Activated CD8-positive, alpha-beta T cell treated with anti-CD3 and anti-CD28 coated beads, Interleukin-2, amount 10 ng/mL, durations not matched to agents 7 days and 5 days (primary cell): ENCODE measurements at regions not wholly inside any gene's neighbourhood (a gene's known extent, or its start where the extent isn't known, plus 50 kb on each side); places are given as distances from the start of the nearest gene placed in this dataset.

Experiments
- ATAC-seq: fragments of 150-1000 bp; cut with Tn5 transposase; one replicate; pipeline ENCODE4 v1.10.0; 2021; ENCODE audit warnings: moderate library complexity
- CTCF ChIA-PET: fragments of 350-600 bp; sonication (Branson Sonifier 250); formaldehyde crosslinking; loops from one replicate; lab custom pipeline; 2021; ENCODE audit warnings: antibody characterized with exemption; lab: Charles Lee
- POLR2A ChIA-PET: fragments of 350-600 bp; sonication (Branson Sonifier 250); formaldehyde crosslinking; loops from one replicate; lab custom pipeline; 2021; ENCODE audit warnings: antibody characterized with exemption; lab: Charles Lee
- DNase-seq: peaks from one replicate; pipeline ENCODE4 v3.0.0-alpha.2; 2020
- H3K27ac Mint-ChIP-seq: one replicate; pipeline ENCODE4 v1.8.0; 2021; ENCODE audit warnings: mild to moderate bottlenecking, mixed read lengths
- H3K27me3 Mint-ChIP-seq: one replicate; pipeline ENCODE4 v1.8.0; 2021; ENCODE audit warnings: low read depth, mixed read lengths
- H3K36me3 Mint-ChIP-seq: one replicate; pipeline ENCODE4 v1.8.0; 2021; ENCODE audit warnings: low read depth, mixed read lengths
- H3K4me1 Mint-ChIP-seq: one replicate; pipeline ENCODE4 v1.8.0; 2021; ENCODE audit warnings: low read depth, mixed read lengths
- H3K4me3 Mint-ChIP-seq: one replicate; pipeline ENCODE4 v1.8.0; 2021; ENCODE audit warnings: mild to moderate bottlenecking, mixed read lengths
- H3K9me3 Mint-ChIP-seq: one replicate; pipeline ENCODE4 v1.8.0; 2022; ENCODE audit warnings: mixed read lengths; ENCODE audit not compliant: insufficient read depth

DNA sequence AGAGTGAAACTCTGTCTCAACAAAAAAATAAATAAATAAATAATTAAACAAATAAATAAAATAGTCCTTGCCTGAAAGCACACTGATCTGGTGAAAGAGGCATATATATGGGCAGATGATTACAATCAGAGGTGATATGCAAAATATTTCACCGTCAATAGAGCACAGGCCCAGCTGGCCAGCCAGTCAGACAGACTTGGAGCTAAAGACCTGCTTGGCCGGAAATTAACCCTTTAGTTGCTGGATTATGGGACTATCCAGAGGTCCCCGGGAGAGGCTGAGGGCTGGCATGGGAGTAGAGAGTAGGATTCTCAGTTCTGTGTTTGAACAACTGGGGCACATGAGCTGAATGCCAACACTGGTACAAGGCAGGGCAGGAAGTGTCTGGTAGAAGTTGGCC lies 59.1 kb upstream of the CTNNB1 start:
- Mint-ChIP-seq H3K27ac (no peak overlapping the region), H3K4me1 (no peaks in the 10 kb centered on the region), H3K27me3 (peaks cover 8% of the 10 kb centered on the region), H3K4me3 (no peak overlapping the region), H3K9me3 (no peaks in the 10 kb centered on the region), H3K36me3 (no peaks in the 10 kb centered on the region)
- ChIA-PET CTCF (no interaction called here), POLR2A (no interaction called here)
- ATAC-seq (no peak), DNase-seq (no peak)

DNA sequence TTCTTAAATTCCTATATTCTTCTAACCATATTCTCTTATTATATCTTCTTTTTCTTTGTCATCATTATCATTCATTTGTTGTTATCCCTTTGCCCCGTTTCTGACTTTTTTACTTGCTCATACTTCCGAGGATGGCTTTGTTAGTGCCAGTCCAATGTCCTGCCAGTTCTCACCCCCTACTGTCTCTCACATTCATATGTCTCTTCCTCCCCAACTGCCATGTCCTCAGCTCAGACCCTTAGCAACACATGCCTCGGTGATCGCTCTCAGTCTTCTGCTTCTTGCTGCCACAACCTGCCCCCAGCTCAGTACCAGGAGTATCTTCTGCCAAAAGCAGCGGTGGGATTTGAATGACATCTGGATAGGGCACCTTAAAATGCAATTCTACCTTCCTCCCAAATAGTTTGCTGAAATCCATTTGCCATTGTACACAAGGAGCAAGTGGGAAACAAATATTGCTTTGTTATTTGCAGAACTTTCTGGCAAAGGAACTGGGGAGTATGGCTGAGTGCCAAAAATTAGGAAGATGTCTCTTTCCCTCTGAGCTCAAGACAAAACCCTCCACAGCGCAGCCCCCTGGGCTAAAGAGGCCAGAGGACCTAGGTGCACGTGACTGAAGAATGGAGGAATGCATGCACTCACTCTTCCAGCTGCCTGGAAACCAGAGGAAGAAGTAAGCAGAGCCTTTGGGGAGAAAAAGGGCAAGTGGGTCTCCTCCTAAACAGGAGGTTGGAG lies 57.7 kb upstream of the CTNNB1 start:
- Mint-ChIP-seq H3K27me3 (peaks cover 8% of the 10 kb centered on the region), H3K4me3 (no peak overlapping the region), H3K9me3 (peaks cover 5% of the 10 kb centered on the region), H3K27ac (no peak overlapping the region), H3K4me1 (no peaks in the 10 kb centered on the region), H3K36me3 (no peaks in the 10 kb centered on the region)
- DNase-seq = no peak
- no peak for ATAC-seq
- POLR2A ChIA-PET = no interaction called here
- CTCF ChIA-PET = no interaction called here

GRCh38 chr3:41143421-41144031 lies 55.8 kb upstream of the CTNNB1 start:
- Mint-ChIP-seq H3K9me3 (peaks cover 9% of the 10 kb centered on the region), H3K4me1 (no peaks in the 10 kb centered on the region), H3K4me3 (no peak overlapping the region), H3K27ac (no peak overlapping the region), H3K27me3 (peaks cover 8% of the 10 kb centered on the region), H3K36me3 (no peaks in the 10 kb centered on the region)
- DNase-seq (no peak), ATAC-seq (no peak)
- ChIA-PET CTCF (no interaction called here), POLR2A (no interaction called here)

DNA sequence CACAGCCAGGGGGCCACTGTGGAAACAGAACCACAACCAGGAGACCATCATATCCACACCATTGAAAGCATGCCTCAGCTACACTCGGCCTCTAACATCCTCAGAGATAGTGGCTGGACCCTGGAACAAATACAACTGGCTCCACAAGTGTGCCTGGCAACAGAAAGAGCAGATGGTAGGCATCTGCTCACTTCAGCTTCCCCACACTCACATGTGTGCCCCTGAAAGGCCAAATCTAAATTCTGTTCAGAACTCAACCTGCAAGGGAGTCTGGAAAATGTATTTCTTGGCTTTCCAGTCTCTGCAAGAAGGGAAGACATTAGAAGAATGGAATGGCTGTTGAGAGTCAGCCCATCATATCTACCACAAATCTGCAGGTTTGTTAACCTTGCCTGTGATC lies 54.7 kb upstream of the CTNNB1 start:
- ChIA-PET CTCF (no interaction called here), POLR2A (no interaction called here)
- no peak for DNase-seq
- Mint-ChIP-seq H3K4me1 (no peaks in the 10 kb centered on the region), H3K36me3 (no peaks in the 10 kb centered on the region), H3K4me3 (no peak overlapping the region), H3K27me3 (peaks cover 11% of the 10 kb centered on the region), H3K9me3 (peaks cover 9% of the 10 kb centered on the region), H3K27ac (no peak overlapping the region)
- ATAC-seq = no peak

- Mint-ChIP-seq H3K27me3 (peaks cover 4% of the 10 kb centered on the region), H3K4me3 (no peak overlapping the region), H3K9me3 (peaks cover 9% of the 10 kb centered on the region), H3K36me3 (no peaks in the 10 kb centered on the region), H3K27ac (no peak overlapping the region), H3K4me1 (no peaks in the 10 kb centered on the region)
- ChIA-PET CTCF (no interaction called here), POLR2A (no interaction called here)
- no peak for DNase-seq
- ATAC-seq = no peak
Measured at GRCh38 chr3:41148478-41148877, 50.8 kb upstream of the CTNNB1 start.

DNA sequence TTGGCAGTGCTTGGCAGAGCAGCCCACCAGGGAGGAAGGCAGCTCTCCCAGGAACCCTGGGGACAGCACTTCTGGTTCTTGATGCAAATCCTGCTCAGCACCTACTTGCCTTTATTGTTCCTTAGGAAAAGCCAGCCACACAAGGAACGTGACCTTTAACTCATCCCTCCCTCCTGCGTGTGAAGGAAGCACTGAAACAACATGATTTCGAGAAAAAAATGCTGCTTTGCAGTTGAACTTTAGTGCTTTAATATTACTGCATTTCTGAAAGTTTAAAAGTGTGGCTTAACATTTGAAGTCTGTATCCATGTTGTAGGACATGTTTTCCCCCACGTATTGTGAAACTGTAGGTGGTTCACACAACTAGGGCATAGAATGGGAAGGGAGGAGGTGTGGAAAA lies 50.4 kb upstream of the CTNNB1 start:
- Mint-ChIP-seq H3K36me3 (no peaks in the 10 kb centered on the region), H3K4me3 (no peak overlapping the region), H3K4me1 (no peaks in the 10 kb centered on the region), H3K27me3 (peaks cover 4% of the 10 kb centered on the region), H3K9me3 (peaks cover 9% of the 10 kb centered on the region), H3K27ac (no peak overlapping the region)
- no peak for ATAC-seq
- no peak for DNase-seq
- POLR2A ChIA-PET = no interaction called here
- CTCF ChIA-PET = no interaction called here
